ENCODE measurements at regions not wholly inside any gene's neighbourhood (a gene's known extent, or its start where the extent isn't known, plus 50 kb on each side); places are given as distances from the start of the nearest gene placed in this dataset.

DNA sequence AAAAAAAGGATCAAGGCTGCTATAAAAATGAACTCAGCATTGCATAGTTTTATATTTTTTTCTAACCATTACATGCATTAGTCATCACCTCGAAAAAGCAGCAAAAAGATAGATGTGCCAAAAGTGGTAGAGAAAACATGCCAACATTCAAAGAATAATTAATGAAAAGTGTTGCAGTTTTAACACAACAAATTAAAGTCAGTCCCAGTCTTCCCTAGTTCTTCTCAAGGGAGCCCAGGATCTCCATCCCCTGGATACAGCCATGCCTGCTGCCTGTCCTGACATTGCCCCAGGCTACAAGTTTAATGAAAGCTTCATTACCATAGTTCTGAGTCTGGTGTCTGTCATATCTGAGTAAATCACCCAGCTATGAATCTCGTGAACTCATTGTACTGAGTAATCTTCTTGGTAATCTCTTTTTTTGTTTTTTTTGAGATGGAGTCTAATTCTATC, 116.6 kb upstream of the KLF12 start:
- no peaks in the 10 kb centered on the region for H3K36me3 ChIP-seq (ENCODE audit: insufficient read depth, low read length)
- no peaks in the 10 kb centered on the region for H3K27me3 ChIP-seq (ENCODE audit: insufficient read depth, low read length)
- no peaks in the 10 kb centered on the region for H3K79me2 ChIP-seq (ENCODE audit: insufficient read depth, low read length)
- no peaks in the 10 kb centered on the region for H4K20me1 ChIP-seq (ENCODE audit: insufficient read depth, low read length)
- H3F3A ChIP-seq (ENCODE audit: insufficient read depth, low read length), result no peaks in the 10 kb centered on the region
- H3K27ac ChIP-seq (ENCODE audit: low read depth, low read length, poor library complexity, severe bottlenecking), result no peak overlapping the region
- H3K4me2 ChIP-seq (ENCODE audit: low read length), result no peak overlapping the region
- no peak overlapping the region for H3K4me3 ChIP-seq (ENCODE audit: low read depth, low read length, poor library complexity, severe bottlenecking)
- no peak overlapping the region for H3K9ac ChIP-seq (ENCODE audit: low read length)
- H3K9me3 ChIP-seq (ENCODE audit: low read length), result no peaks in the 10 kb centered on the region
- no peak overlapping the region for H2AFZ ChIP-seq (ENCODE audit: low read length)
- TF ChIP-seq, protein P1, sequence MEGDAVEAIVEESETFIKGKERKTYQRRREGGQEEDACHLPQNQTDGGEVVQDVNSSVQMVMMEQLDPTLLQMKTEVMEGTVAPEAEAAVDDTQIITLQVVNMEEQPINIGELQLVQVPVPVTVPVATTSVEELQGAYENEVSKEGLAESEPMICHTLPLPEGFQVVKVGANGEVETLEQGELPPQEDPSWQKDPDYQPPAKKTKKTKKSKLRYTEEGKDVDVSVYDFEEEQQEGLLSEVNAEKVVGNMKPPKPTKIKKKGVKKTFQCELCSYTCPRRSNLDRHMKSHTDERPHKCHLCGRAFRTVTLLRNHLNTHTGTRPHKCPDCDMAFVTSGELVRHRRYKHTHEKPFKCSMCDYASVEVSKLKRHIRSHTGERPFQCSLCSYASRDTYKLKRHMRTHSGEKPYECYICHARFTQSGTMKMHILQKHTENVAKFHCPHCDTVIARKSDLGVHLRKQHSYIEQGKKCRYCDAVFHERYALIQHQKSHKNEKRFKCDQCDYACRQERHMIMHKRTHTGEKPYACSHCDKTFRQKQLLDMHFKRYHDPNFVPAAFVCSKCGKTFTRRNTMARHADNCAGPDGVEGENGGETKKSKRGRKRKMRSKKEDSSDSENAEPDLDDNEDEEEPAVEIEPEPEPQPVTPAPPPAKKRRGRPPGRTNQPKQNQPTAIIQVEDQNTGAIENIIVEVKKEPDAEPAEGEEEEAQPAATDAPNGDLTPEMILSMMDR (IDR thresholded peaks at IDR 0.05; ENCODE audit: low read length), result no peak
- no peak for TF ChIP-seq EZH2 (IDR thresholded peaks at IDR 0.05; ENCODE audit: borderline replicate concordance, low read length)
- no peaks in the 10 kb centered on the region for H3K4me1 ChIP-seq (ENCODE audit: insufficient read depth, low read length, severe bottlenecking)
- no peaks in the 10 kb centered on the region for H3K9me2 ChIP-seq (ENCODE audit: low read depth, low read length)

DNA sequence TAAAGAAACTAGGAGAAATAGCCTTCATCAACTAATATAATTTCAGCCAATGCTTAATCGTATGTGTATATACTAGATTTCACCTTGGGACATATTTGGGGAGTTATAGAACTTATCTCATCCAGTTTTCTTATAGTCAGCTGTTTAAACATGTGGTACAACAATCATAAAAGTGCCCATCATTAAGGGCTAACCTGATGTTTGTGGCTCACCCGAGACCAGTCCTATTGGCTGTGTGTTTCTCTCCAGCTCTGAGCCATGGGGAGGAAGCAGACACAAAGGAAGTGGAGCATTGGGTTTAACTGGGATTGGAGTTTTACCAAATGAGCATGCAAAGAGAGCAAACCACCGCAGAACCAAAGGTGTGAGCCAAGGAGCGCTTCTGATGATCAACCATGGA, 114.3 kb upstream of the KLF12 start:
- Histone ChIP-seq H3K4me3 (ENCODE audit: low read depth, low read length, poor library complexity, severe bottlenecking) (no peak overlapping the region), H3K36me3 (ENCODE audit: insufficient read depth, low read length) (no peaks in the 10 kb centered on the region), H2AFZ (ENCODE audit: low read length) (no peak overlapping the region), H3K9me2 (ENCODE audit: low read depth, low read length) (no peaks in the 10 kb centered on the region), H4K20me1 (ENCODE audit: insufficient read depth, low read length) (no peaks in the 10 kb centered on the region), H3K4me2 (ENCODE audit: low read length) (no peak overlapping the region), H3K27ac (ENCODE audit: low read depth, low read length, poor library complexity, severe bottlenecking) (no peak overlapping the region), H3K79me2 (ENCODE audit: insufficient read depth, low read length) (no peaks in the 10 kb centered on the region), H3K9ac (ENCODE audit: low read length) (no peak overlapping the region), H3K4me1 (ENCODE audit: insufficient read depth, low read length, severe bottlenecking) (no peaks in the 10 kb centered on the region), H3K9me3 (ENCODE audit: low read length) (no peaks in the 10 kb centered on the region), H3K27me3 (ENCODE audit: insufficient read depth, low read length) (no peaks in the 10 kb centered on the region), H3F3A (ENCODE audit: insufficient read depth, low read length) (no peaks in the 10 kb centered on the region)
- no peak for TF ChIP-seq EZH2 (IDR thresholded peaks at IDR 0.05; ENCODE audit: borderline replicate concordance, low read length)
- TF ChIP-seq, protein P1 (IDR thresholded peaks at IDR 0.05; ENCODE audit: low read length), result no peak

DNA sequence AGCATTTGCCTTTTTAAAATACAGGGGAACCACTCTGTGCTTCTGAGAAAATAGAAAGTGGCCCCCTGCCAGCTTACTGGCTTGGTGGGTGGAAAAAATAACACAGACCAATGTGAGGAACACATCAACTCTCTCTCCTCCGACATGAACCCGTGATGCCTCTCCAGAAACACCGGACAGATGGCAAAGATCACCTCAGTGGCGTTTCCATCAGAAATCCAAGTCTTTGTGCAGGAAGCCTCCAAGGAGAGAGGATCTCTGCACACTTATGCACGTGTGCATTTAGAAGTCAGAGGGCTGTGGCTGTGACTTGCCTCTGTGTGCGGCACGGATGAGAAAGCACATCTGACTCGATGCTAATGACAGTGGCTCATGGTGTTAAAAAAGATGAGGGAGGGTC, 112.3 kb upstream of the KLF12 start:
- TF ChIP-seq, protein P1 (IDR thresholded peaks at IDR 0.05; ENCODE audit: low read length), result no peak
- no peak for TF ChIP-seq EZH2 (IDR thresholded peaks at IDR 0.05; ENCODE audit: borderline replicate concordance, low read length)
- no peak overlapping the region for H3K9ac ChIP-seq (ENCODE audit: low read length)

More for the DNA sequence above, 112.3 kb upstream of the KLF12 start:
- no peaks in the 10 kb centered on the region for H3K4me1 ChIP-seq (ENCODE audit: insufficient read depth, low read length, severe bottlenecking)
- no peak overlapping the region for H3K4me2 ChIP-seq (ENCODE audit: low read length)
- no peak overlapping the region for H3K4me3 ChIP-seq (ENCODE audit: low read depth, low read length, poor library complexity, severe bottlenecking)
- H3F3A ChIP-seq (ENCODE audit: insufficient read depth, low read length), result no peaks in the 10 kb centered on the region
- H2AFZ ChIP-seq (ENCODE audit: low read length), result no peak overlapping the region
- no peaks in the 10 kb centered on the region for H3K9me2 ChIP-seq (ENCODE audit: low read depth, low read length)
- H3K27me3 ChIP-seq (ENCODE audit: insufficient read depth, low read length), result no peaks in the 10 kb centered on the region
- H3K79me2 ChIP-seq (ENCODE audit: insufficient read depth, low read length), result no peaks in the 10 kb centered on the region
- no peaks in the 10 kb centered on the region for H4K20me1 ChIP-seq (ENCODE audit: insufficient read depth, low read length)
- no peaks in the 10 kb centered on the region for H3K36me3 ChIP-seq (ENCODE audit: insufficient read depth, low read length)
- no peaks in the 10 kb centered on the region for H3K9me3 ChIP-seq (ENCODE audit: low read length)
- no peak overlapping the region for H3K27ac ChIP-seq (ENCODE audit: low read depth, low read length, poor library complexity, severe bottlenecking)

Measured in OCI-LY1 (cell line).